DOHH2 (cell line): ENCODE measurements at regions not wholly inside any gene's neighbourhood (a gene's known extent, or its start where the extent isn't known, plus 50 kb on each side); places are given as distances from the start of the nearest gene placed in this dataset.

Experiments used
- CTCF ChIP-seq: fragments of 200-600 bp; sonication (generic); IDR thresholded peaks from one replicate; pipeline ENCODE4 v1.5.1; 2014; ENCODE audit warnings: antibody characterized with exemption, mild to moderate bottlenecking, low read depth, low read length; ENCODE audit not compliant: poor library complexity, severe bottlenecking
- EZH2phosphoT487 ChIP-seq: fragments of 200-600 bp; sonication (generic); IDR thresholded peaks from 2 replicates; pipeline ENCODE4 v1.6.1; 2017; ENCODE audit warnings: borderline replicate concordance, mild to moderate bottlenecking, antibody characterized with exemption, low read length, moderate library complexity, mixed read lengths

- TF ChIP-seq CTCF (no peak), EZH2phosphoT487 (no peak)
Measured at GRCh38 chr4:110860901-110861300, 238.0 kb upstream of the PITX2 start.
